VCaP (cell line): ENCODE measurements at regions not wholly inside any gene's neighbourhood (a gene's known extent, or its start where the extent isn't known, plus 50 kb on each side); places are given as distances from the start of the nearest gene placed in this dataset.

Experiments
- H3K27ac ChIP-seq: fragments of 450-650 bp; 2 replicates; pipeline ENCODE4 v1.5.1; 2017
- TF ChIP-seq, protein P1 (sequence below): fragments of 450-650 bp; conservative IDR thresholded peaks from 2 replicates; pipeline ENCODE4 v1.5.1; 2017; ENCODE audit warnings: mild to moderate bottlenecking, moderate library complexity

DNA sequence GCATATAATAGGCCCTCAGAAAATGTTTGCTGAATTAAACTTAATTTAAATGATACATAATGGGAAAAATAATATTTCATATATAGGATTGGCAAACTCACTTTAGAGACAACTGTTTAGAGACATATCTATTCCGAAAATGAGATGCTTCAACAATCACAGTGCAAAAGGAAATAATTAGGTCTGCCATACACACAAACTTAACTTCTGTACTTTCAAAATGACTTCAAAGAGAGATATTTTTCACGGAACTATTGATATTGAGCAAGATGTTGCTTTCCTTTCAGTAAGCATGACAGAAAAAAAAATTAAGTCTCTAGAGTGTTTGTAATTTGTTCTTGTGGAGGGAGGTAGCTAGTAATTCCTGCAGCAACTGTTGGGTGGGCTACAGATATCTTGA, 769.5 kb downstream of the TUSC7 start:
- H3K27ac ChIP-seq, result no peak overlapping the region
- TF ChIP-seq, protein P1, sequence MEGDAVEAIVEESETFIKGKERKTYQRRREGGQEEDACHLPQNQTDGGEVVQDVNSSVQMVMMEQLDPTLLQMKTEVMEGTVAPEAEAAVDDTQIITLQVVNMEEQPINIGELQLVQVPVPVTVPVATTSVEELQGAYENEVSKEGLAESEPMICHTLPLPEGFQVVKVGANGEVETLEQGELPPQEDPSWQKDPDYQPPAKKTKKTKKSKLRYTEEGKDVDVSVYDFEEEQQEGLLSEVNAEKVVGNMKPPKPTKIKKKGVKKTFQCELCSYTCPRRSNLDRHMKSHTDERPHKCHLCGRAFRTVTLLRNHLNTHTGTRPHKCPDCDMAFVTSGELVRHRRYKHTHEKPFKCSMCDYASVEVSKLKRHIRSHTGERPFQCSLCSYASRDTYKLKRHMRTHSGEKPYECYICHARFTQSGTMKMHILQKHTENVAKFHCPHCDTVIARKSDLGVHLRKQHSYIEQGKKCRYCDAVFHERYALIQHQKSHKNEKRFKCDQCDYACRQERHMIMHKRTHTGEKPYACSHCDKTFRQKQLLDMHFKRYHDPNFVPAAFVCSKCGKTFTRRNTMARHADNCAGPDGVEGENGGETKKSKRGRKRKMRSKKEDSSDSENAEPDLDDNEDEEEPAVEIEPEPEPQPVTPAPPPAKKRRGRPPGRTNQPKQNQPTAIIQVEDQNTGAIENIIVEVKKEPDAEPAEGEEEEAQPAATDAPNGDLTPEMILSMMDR, result no peak

DNA sequence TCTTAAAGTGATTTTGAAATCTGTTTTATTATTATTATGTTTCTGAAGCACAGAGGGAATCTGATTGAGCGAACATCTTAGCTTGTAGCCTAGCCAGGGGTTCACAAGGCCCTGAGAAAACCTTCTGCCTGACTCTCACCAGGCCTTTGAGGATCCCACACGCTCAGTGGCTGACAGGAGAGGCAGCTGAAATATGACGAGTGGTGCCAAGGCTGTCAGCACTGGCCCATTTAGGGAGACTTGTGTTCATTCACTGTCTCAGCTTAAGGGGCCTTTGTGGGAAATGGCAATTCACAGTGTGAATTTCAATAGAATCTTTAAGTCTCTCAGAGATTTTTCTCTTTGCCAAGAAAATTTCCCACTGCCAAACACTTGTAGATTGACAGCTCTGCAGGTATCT, 770.9 kb downstream of the TUSC7 start:
- TF ChIP-seq, protein P1, result no peak
- no peak overlapping the region for H3K27ac ChIP-seq

DNA sequence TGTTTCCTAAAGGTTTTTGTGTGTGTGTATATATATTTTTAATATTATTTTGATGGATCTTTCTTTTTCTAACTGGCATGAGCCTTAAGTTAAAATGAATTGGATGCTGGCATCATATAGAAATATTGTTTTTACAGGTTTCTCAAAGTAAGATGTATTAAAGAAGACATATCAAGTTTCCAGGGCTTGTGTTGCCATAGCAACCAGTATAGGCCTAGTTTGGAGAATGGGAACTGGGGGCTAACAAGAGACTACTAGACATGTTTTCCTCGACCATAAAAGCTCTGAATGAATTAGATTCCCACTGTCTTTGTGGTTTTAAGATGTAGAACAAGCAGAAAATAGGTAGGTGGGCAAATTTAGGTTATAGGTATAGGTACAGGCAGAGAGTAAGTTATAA, 771.4 kb downstream of the TUSC7 start:
- TF ChIP-seq, protein P1, result no peak
- no peak overlapping the region for H3K27ac ChIP-seq

DNA sequence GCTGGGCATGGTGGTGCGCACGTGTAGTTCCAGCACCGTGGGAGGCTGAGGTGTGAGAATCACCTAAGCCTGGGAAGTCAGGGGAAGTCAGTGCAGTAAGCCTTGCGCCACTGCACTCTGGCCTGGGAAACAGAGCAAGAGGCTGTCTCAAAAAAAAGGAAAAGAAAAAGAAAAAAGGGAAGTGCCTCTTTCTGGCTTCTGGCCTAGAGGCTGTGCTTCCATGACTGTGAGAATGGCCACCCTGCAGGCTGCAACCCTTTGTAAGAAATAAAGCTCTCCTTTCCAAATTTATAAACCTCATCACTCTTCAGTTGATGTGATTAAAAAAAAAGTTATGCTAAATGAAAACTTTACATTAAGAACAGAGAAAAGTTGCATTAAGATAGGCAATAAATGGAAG, 774.3 kb downstream of the TUSC7 start:
- TF ChIP-seq, protein P1, result no peak
- peak overlapping the region; percentile 50 for H3K27ac ChIP-seq

DNA sequence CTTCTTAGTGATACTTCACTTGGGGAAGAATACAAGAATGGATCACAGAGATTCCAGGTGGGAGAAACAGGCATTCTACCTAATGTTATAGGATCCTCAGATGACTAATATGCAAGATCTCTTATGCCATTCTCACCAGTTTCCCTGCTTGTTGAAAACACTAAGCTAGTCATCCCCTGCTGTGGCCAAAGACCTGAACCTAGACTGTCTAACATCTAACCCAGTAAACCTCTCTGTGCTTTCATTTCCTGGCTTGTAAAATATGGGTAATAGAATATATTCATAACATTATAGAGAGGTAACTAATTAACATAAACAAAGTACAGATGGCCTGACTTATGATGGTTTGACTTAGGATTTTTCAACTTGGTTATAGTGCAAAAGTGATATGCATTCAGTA, 776.3 kb downstream of the TUSC7 start:
- no peak overlapping the region for H3K27ac ChIP-seq

DNA sequence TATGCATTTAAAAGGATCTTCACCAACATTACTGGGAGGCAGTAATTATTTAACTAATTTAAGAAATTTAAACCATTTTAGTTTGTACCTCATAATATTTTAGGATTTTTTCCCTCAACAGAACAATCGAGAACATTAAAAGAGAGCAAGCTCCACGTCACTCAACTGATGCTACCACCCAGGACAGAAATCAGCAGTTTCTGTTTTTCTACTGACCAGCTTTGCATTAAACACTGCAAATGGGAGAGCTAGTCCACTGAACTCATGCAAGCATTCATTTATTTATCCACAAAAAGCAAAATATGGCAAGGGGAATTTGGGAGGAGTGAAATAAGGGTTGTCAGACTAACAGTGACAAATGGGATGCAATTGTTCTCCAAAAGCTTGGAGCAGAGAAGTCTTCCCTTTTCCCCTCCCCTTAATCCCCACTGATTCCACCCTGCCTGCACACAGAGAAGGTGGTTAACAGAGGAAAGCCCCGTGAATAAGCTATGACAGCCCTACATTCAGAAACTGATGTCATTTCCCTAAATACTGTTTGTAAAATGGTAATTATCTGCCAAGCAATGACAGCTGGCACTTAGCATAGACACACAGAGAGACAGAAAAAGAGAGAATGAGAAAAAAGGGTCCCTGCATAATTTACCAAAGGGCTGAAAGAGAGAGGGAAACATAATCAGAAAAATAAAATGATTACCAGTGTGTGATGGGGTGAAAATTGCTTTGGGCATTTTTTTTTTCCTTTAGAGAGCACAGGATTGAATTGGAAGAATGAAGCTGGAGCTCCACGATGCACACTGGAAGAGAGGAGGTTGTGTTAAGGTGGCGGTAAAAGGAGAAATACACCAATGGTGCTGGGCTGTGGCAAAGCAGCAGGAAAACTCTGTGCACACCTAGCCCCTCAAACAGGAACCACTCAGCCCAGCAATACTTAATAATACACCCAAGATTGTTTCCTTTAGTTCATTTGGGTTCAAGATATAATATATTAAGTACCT, 777.4 kb downstream of the TUSC7 start:
- TF ChIP-seq, protein P1, result no peak
- H3K27ac ChIP-seq, result no peak overlapping the region

More for the DNA sequence above, 776.3 kb downstream of the TUSC7 start:
- TF ChIP-seq, protein P1, result no peak

DNA sequence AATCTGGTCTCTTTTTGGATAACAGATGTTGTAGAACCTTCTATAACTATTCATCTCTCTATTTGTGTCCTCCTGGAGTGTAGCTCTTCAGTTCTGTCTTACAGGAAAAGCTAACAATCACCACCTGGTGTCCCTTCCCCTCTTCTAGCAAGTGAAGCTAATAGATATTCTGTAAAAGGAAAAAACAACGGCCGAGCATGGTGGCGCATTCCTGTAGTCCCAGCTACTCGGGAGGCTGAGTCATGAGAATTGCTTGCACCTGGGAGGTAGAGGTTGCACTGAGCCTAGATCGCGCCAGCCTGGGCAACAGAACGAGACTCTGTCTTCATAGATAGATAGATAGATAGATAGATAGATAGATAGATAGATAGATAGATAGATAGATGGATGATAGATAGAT, 779.4 kb downstream of the TUSC7 start:
- no peak overlapping the region for H3K27ac ChIP-seq
- TF ChIP-seq, protein P1, result no peak
